ENCODE measurements at regions not wholly inside any gene's neighbourhood (a gene's known extent, or its start where the extent isn't known, plus 50 kb on each side); places are given as distances from the start of the nearest gene placed in this dataset.
"Not testable (repeated sequence)": the region's sequence is repeated elsewhere in the genome, so short reads cannot be mapped to it uniquely, and the experiment has no call there.

DNA sequence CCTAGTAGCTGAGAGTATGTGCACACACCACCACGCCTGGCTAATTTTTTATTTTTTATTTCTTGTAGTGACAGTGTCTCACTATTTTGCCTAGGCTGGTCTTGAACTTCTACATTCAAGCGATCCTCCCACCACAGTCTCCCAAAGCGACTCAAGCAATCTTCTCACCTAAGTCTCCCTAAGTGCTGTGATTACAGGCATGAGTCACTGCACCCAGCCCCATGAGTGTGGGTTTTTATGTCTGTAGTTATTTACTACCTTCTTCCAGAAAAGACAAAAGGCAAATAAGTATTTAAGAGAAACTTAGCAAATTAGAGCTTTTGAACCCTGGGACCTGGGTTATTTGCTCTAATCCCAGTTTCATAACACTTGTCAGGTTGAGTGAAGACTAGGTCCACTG lies 92.3 kb upstream of the HCRTR2 start:
- Histone ChIP-seq H3K23ac (ENCODE audit: low read depth, low read length, poor library complexity) (no peak overlapping the region), H3K9me3 (replicated peaks in 1 of 2; ENCODE audit: control insufficient read depth in 2 of 2, insufficient read depth in 1 of 2, low read depth in 1 of 2, low read length in 2 of 2) (no peaks in the 10 kb centered on the region), H3K4me1 (ENCODE audit: control insufficient read depth in 2 of 2, insufficient read depth in 1 of 2, low read depth in 1 of 2, low read length in 2 of 2) (no peaks in the 10 kb centered on the region), H3K4me3 (ENCODE audit: low read length in 2 of 2) (no peak overlapping the region), H2BK12ac (ENCODE audit: low read length) (no peak overlapping the region), H2BK15ac (ENCODE audit: low read length) (no peak overlapping the region), H3K4ac (ENCODE audit: low read length) (no peak overlapping the region), H3K36me3 (replicated peaks in 1 of 2; ENCODE audit: control insufficient read depth in 2 of 2, insufficient read depth in 2 of 2, low read length in 2 of 2) (no peaks in the 10 kb centered on the region), H3K14ac (ENCODE audit: low read length) (no peak overlapping the region), H3K27ac (replicated peaks; ENCODE audit: low read length) (no peak overlapping the region), H3K27me3 (ENCODE audit: control insufficient read depth in 3 of 3, insufficient read depth in 3 of 3, low read depth in 1 of 3, low read length in 3 of 3) (no peaks in the 10 kb centered on the region), H2BK5ac (ENCODE audit: low read length) (no peak overlapping the region), H3K4me2 (ENCODE audit: insufficient read depth, low read length, poor library complexity, severe bottlenecking) (no peak overlapping the region), H4K8ac (ENCODE audit: low read depth, low read length) (no peak overlapping the region), H3K79me1 (ENCODE audit: low read depth, low read length) (no peaks in the 10 kb centered on the region), H2AK5ac (ENCODE audit: low read depth, low read length) (no peak overlapping the region), H3K9ac (ENCODE audit: low read depth, low read length, poor library complexity) (no peak overlapping the region), H2BK120ac (ENCODE audit: low read depth, low read length) (no peak overlapping the region), H4K91ac (ENCODE audit: low read depth, low read length, poor library complexity) (no peak overlapping the region), H3K18ac (ENCODE audit: low read length) (no peak overlapping the region), H2AFZ (ENCODE audit: low read length) (no peak overlapping the region)
- no CpG with 5 or more reads among the region's 3 CpGs for WGBS, 2 donors (ENCODE audit: extremely low coverage in 2 of 2, insufficient read length in 2 of 2, insufficient replicate concordance in 1 of 2)
- no peak for DNase-seq (ENCODE audit: low spot score)

DNA sequence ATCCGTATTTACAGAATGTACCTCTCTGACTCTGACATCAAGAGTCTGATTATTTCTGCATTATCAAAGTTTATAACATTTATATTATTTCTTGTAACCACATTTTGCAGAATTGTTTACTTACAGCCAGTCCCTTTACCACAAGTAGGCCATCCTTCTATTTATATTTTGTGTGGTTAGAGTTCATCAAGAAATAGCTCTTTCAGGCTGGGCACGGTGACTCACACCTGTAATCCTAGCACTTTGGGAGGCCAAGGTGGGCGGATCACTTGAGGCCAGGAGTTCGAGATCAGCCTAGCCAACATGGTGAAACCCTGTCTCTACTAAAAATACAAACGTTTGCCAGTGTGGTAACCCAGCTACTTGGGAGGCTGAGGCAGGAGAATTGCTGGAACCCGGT lies 86.3 kb upstream of the HCRTR2 start:
- H2BK5ac ChIP-seq (ENCODE audit: low read length); H3K4me2 ChIP-seq (ENCODE audit: insufficient read depth, low read length, poor library complexity, severe bottlenecking); H2BK15ac ChIP-seq (ENCODE audit: low read length); H3K18ac ChIP-seq (ENCODE audit: low read length); H3K9ac ChIP-seq (ENCODE audit: low read depth, low read length, poor library complexity); H4K8ac ChIP-seq (ENCODE audit: low read depth, low read length); H3K9me3 ChIP-seq (replicated peaks in 1 of 2; ENCODE audit: control insufficient read depth in 2 of 2, insufficient read depth in 1 of 2, low read depth in 1 of 2, low read length in 2 of 2); H3K4me3 ChIP-seq (ENCODE audit: low read length in 2 of 2); H3K27me3 ChIP-seq (ENCODE audit: control insufficient read depth in 3 of 3, insufficient read depth in 3 of 3, low read depth in 1 of 3, low read length in 3 of 3); H4K91ac ChIP-seq (ENCODE audit: low read depth, low read length, poor library complexity); H3K14ac ChIP-seq (ENCODE audit: low read length); H3K23ac ChIP-seq (ENCODE audit: low read depth, low read length, poor library complexity); H3K79me1 ChIP-seq (ENCODE audit: low read depth, low read length); H3K4me1 ChIP-seq (ENCODE audit: control insufficient read depth in 2 of 2, insufficient read depth in 1 of 2, low read depth in 1 of 2, low read length in 2 of 2); H2BK12ac ChIP-seq (ENCODE audit: low read length); H2AFZ ChIP-seq (ENCODE audit: low read length); H2BK120ac ChIP-seq (ENCODE audit: low read depth, low read length); H3K36me3 ChIP-seq (replicated peaks in 1 of 2; ENCODE audit: control insufficient read depth in 2 of 2, insufficient read depth in 2 of 2, low read length in 2 of 2); H3K4ac ChIP-seq (ENCODE audit: low read length); H2AK5ac ChIP-seq (ENCODE audit: low read depth, low read length); DNase-seq (ENCODE audit: low spot score); H3K27ac ChIP-seq (replicated peaks; ENCODE audit: low read length): not testable (repeated sequence)
- no CpG with 5 or more reads among the region's 6 CpGs for WGBS, 2 donors (ENCODE audit: extremely low coverage in 2 of 2, insufficient read length in 2 of 2, insufficient replicate concordance in 1 of 2)

DNA sequence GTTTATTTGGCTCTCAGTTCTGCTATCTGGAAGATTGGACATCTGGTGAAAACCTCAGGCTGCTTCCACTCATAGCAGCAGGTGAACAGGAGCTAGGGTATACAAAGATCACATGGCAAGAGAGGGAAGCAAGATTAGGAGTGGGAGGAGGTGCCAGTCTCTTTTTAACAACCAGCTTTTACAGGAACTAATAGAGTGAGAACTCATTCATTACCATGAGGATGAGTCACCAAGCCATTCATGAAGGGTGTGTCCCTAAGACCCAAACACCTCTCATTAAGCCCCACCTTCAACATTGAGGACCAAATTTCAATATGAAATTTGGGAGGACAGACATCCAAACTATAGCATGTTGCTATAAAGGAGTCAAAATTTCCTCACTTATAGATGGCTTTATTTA lies 85.4 kb upstream of the HCRTR2 start:
- H3K36me3 ChIP-seq (replicated peaks in 1 of 2; ENCODE audit: control insufficient read depth in 2 of 2, insufficient read depth in 2 of 2, low read length in 2 of 2): no peaks in the 10 kb centered on the region
- H2BK120ac ChIP-seq (ENCODE audit: low read depth, low read length): no peak overlapping the region
- DNase-seq (ENCODE audit: low spot score): no peak
- no peak overlapping the region for H3K4me2 ChIP-seq (ENCODE audit: insufficient read depth, low read length, poor library complexity, severe bottlenecking)
- H3K14ac ChIP-seq (ENCODE audit: low read length): no peak overlapping the region
- H2BK15ac ChIP-seq (ENCODE audit: low read length): no peak overlapping the region
- H2AK5ac ChIP-seq (ENCODE audit: low read depth, low read length): no peak overlapping the region
- H4K8ac ChIP-seq (ENCODE audit: low read depth, low read length): no peak overlapping the region
- H2BK5ac ChIP-seq (ENCODE audit: low read length): no peak overlapping the region
- no peak overlapping the region for H2AFZ ChIP-seq (ENCODE audit: low read length)
- no peak overlapping the region for H2BK12ac ChIP-seq (ENCODE audit: low read length)
- H3K9ac ChIP-seq (ENCODE audit: low read depth, low read length, poor library complexity): no peak overlapping the region
- H3K18ac ChIP-seq (ENCODE audit: low read length): no peak overlapping the region
- no peak overlapping the region for H3K23ac ChIP-seq (ENCODE audit: low read depth, low read length, poor library complexity)
- H3K4ac ChIP-seq (ENCODE audit: low read length): no peak overlapping the region
- H3K79me1 ChIP-seq (ENCODE audit: low read depth, low read length): no peaks in the 10 kb centered on the region
- no peaks in the 10 kb centered on the region for H3K27me3 ChIP-seq (ENCODE audit: control insufficient read depth in 3 of 3, insufficient read depth in 3 of 3, low read depth in 1 of 3, low read length in 3 of 3)
- no peaks in the 10 kb centered on the region for H3K9me3 ChIP-seq (replicated peaks in 1 of 2; ENCODE audit: control insufficient read depth in 2 of 2, insufficient read depth in 1 of 2, low read depth in 1 of 2, low read length in 2 of 2)
- no peak overlapping the region for H4K91ac ChIP-seq (ENCODE audit: low read depth, low read length, poor library complexity)
- H3K27ac ChIP-seq (replicated peaks; ENCODE audit: low read length): no peak overlapping the region
- no peak overlapping the region for H3K4me3 ChIP-seq (ENCODE audit: low read length in 2 of 2)
- H3K4me1 ChIP-seq (ENCODE audit: control insufficient read depth in 2 of 2, insufficient read depth in 1 of 2, low read depth in 1 of 2, low read length in 2 of 2): no peaks in the 10 kb centered on the region

DNA sequence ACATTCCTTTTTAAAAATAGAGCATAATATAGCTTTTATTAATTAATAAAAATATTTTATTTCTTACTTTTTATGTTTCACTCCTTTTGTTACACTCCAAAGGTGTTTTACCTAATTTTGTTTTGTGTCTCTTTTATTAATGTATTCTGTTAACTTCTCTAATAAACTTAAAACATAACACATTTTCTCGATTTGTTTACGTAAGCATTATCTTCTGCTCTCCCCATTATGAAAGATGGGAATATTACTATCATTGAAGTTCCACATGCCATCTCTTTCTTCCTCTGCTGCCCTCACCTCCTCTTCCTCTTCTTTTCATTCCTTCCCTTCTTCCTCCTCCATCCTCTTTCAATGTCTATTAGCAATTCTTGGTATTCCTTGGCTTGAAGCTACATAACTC lies 85.0 kb upstream of the HCRTR2 start:
- H2BK120ac ChIP-seq (ENCODE audit: low read depth, low read length): no peak overlapping the region
- no peak overlapping the region for H2AFZ ChIP-seq (ENCODE audit: low read length)
- no CpG with 5 or more reads among the region's 2 CpGs for WGBS, 2 donors (ENCODE audit: extremely low coverage in 2 of 2, insufficient read length in 2 of 2, insufficient replicate concordance in 1 of 2)
- no peaks in the 10 kb centered on the region for H3K9me3 ChIP-seq (replicated peaks in 1 of 2; ENCODE audit: control insufficient read depth in 2 of 2, insufficient read depth in 1 of 2, low read depth in 1 of 2, low read length in 2 of 2)
- no peak overlapping the region for H3K4ac ChIP-seq (ENCODE audit: low read length)
- H3K79me1 ChIP-seq (ENCODE audit: low read depth, low read length): no peaks in the 10 kb centered on the region
- no peak overlapping the region for H3K4me2 ChIP-seq (ENCODE audit: insufficient read depth, low read length, poor library complexity, severe bottlenecking)
- no peaks in the 10 kb centered on the region for H3K36me3 ChIP-seq (replicated peaks in 1 of 2; ENCODE audit: control insufficient read depth in 2 of 2, insufficient read depth in 2 of 2, low read length in 2 of 2)
- H3K4me3 ChIP-seq (ENCODE audit: low read length in 2 of 2): no peak overlapping the region
- no peaks in the 10 kb centered on the region for H3K4me1 ChIP-seq (ENCODE audit: control insufficient read depth in 2 of 2, insufficient read depth in 1 of 2, low read depth in 1 of 2, low read length in 2 of 2)
- H4K8ac ChIP-seq (ENCODE audit: low read depth, low read length): no peak overlapping the region
- no peak overlapping the region for H3K14ac ChIP-seq (ENCODE audit: low read length)
- no peak overlapping the region for H3K27ac ChIP-seq (replicated peaks; ENCODE audit: low read length)
- no peak overlapping the region for H3K23ac ChIP-seq (ENCODE audit: low read depth, low read length, poor library complexity)
- no peak overlapping the region for H3K9ac ChIP-seq (ENCODE audit: low read depth, low read length, poor library complexity)
- H2BK5ac ChIP-seq (ENCODE audit: low read length): no peak overlapping the region
- H3K27me3 ChIP-seq (ENCODE audit: control insufficient read depth in 3 of 3, insufficient read depth in 3 of 3, low read depth in 1 of 3, low read length in 3 of 3): no peaks in the 10 kb centered on the region
- DNase-seq (ENCODE audit: low spot score): no peak
- no peak overlapping the region for H2AK5ac ChIP-seq (ENCODE audit: low read depth, low read length)
- H3K18ac ChIP-seq (ENCODE audit: low read length): no peak overlapping the region
- H2BK15ac ChIP-seq (ENCODE audit: low read length): no peak overlapping the region
- H2BK12ac ChIP-seq (ENCODE audit: low read length): no peak overlapping the region
- no peak overlapping the region for H4K91ac ChIP-seq (ENCODE audit: low read depth, low read length, poor library complexity)

Measured in neuronal stem cell (in vitro differentiated cells).